SK-N-SH (cell line): ENCODE measurements at regions not wholly inside any gene's neighbourhood (a gene's known extent, or its start where the extent isn't known, plus 50 kb on each side); places are given as distances from the start of the nearest gene placed in this dataset.

Experiments
- CTCF ChIA-PET: fragments of 300-600, 350-600 bp; formaldehyde crosslinking; extraction: SDS; loops from one replicate; lab custom pipeline; 2021; lab: Yijun Ruan, JAX
- POLR2A ChIA-PET: fragments of 350-600 bp; sonication (Branson Sonifier 250); formaldehyde crosslinking; extraction: SDS; loops from one replicate; lab custom pipeline; 2020; ENCODE audit warnings: antibody characterized with exemption, inconsistent platforms; lab: Yijun Ruan, JAX
- DNase-seq: peaks from one replicate; pipeline ENCODE4 v3.0.0; 2012
- H2AFZ ChIP-seq: fragments of 200-600 bp; sonication (generic); 2 replicates; pipeline ENCODE4 v1.8.1; 2016; ENCODE audit warnings: antibody characterized with exemption, mild to moderate bottlenecking, low read depth
- H3F3A ChIP-seq: fragments of 200-600 bp; sonication (generic); replicated peaks from 2 replicates; pipeline ENCODE3; 2016; ENCODE audit warnings: antibody characterized with exemption, mild to moderate bottlenecking; ENCODE audit not compliant: insufficient read depth
- H3K27ac ChIP-seq, 2 experiments: fragments of 200-500 bp in 1 of 2; fragments of 200-600 bp in 1 of 2; sonication (Bioruptor generic) in 1 of 2; sonication (generic), shearing (Covaris generic) in 1 of 2; 2 replicates each; pipeline versions ENCODE4 v1.5.1 to v1.6.1; 2014 to 2016; ENCODE audit warnings: low read depth in 2 of 2, inconsistent platforms in 1 of 2, low read length in 1 of 2, mild to moderate bottlenecking in 1 of 2, mixed read lengths in 1 of 2
- H3K27me3 ChIP-seq: fragments of 200-600 bp; sonication (generic), shearing (Covaris generic); 2 replicates; pipeline ENCODE4 v1.6.1; 2016; ENCODE audit warnings: mixed run types; ENCODE audit not compliant: insufficient read depth
- H3K36me3 ChIP-seq, 2 experiments: fragments of 200-500 bp in 1 of 2; fragments of 200-600 bp in 1 of 2; sonication (Bioruptor generic) in 1 of 2; sonication (generic) in 1 of 2; replicated peaks in 1 of 2; 2 replicates each; pipeline versions ENCODE3 to v1.5.1; 2014 to 2016; ENCODE audit warnings: low read length in 1 of 2, mild to moderate bottlenecking in 1 of 2; ENCODE audit not compliant: insufficient read depth in 2 of 2, control insufficient read depth in 1 of 2
- H3K4me1 ChIP-seq, 2 experiments: fragments of 200-500 bp in 1 of 2; fragments of 200-600 bp in 1 of 2; sonication (Bioruptor generic) in 1 of 2; sonication (generic), shearing (Covaris generic) in 1 of 2; 2 replicates each; pipeline versions ENCODE4 v1.5.1 to v1.6.1; 2014 to 2016; ENCODE audit warnings: low read depth in 1 of 2, low read length in 1 of 2, mixed run types in 1 of 2; ENCODE audit not compliant: insufficient read depth in 2 of 2, control insufficient read depth in 1 of 2
- H3K4me2 ChIP-seq: fragments of 200-600 bp; sonication (generic), shearing (Covaris generic); 2 replicates; pipeline ENCODE4 v1.6.1; 2017; ENCODE audit warnings: mixed run types
- H3K4me3 ChIP-seq, 2 experiments: fragments of 200-500 bp in 1 of 2; fragments of 200-600 bp in 1 of 2; sonication (Bioruptor generic) in 1 of 2; sonication (generic), shearing (Covaris generic) in 1 of 2; 2 replicates each; pipeline versions ENCODE4 v1.5.1 to v1.8.1; 2014 to 2016; ENCODE audit warnings: low read depth in 2 of 2, inconsistent platforms in 1 of 2, low read length in 1 of 2, mild to moderate bottlenecking in 1 of 2, mixed read lengths in 1 of 2, moderate library complexity in 1 of 2
- H3K79me2 ChIP-seq: fragments of 200-600 bp; sonication (generic); 2 replicates; pipeline ENCODE4 v1.8.1; 2017; ENCODE audit warnings: mild to moderate bottlenecking; ENCODE audit not compliant: insufficient read depth
- H3K9ac ChIP-seq: fragments of 200-600 bp; sonication (generic); 2 replicates; pipeline ENCODE4 v1.6.1; 2017; ENCODE audit warnings: mixed run types
- H3K9me2 ChIP-seq: fragments of 200-600 bp; sonication (generic); 2 replicates; pipeline ENCODE4 v1.6.1; 2017; ENCODE audit warnings: mixed run types
- H3K9me3 ChIP-seq: fragments of 200-600 bp; sonication (generic); 2 replicates; pipeline ENCODE4 v1.6.1; 2017; ENCODE audit warnings: mixed run types, mild to moderate bottlenecking, moderate library complexity
- H4K20me1 ChIP-seq: fragments of 200-600 bp; sonication (generic); 2 replicates; pipeline ENCODE4 v1.6.1; 2017; ENCODE audit warnings: mild to moderate bottlenecking, mixed run types; ENCODE audit not compliant: insufficient read depth
- CHD2 ChIP-seq: fragments of 150-350 bp; IDR thresholded peaks from 2 replicates; pipeline ENCODE4 v1.6.1; 2018; ENCODE audit warnings: low read length; ENCODE audit not compliant: partially characterized antibody
- ELF1 ChIP-seq: IDR thresholded peaks from 2 replicates; pipeline ENCODE4 v1.4.0; 2012
- EP300 ChIP-seq, 2 experiments: IDR thresholded peaks; 2 replicates each; pipeline versions ENCODE4 v1.4.0 to v1.6.1; 2012; ENCODE audit warnings: borderline replicate concordance in 1 of 2, low read depth in 1 of 2, low read length in 1 of 2
- FOSL2 ChIP-seq: IDR thresholded peaks from 2 replicates; pipeline ENCODE4 v1.4.0; 2012; ENCODE audit warnings: low read depth, mild to moderate bottlenecking, moderate library complexity, borderline replicate concordance
- FOXJ3 ChIP-seq: sonication (generic); formaldehyde crosslinking; IDR thresholded peaks from 2 replicates; pipeline ENCODE4 v1.5.1; 2020; ENCODE audit warnings: mild to moderate bottlenecking, missing genetic modification reagents
- GATA2 ChIP-seq: sonication (generic); formaldehyde crosslinking; IDR thresholded peaks from 2 replicates; pipeline ENCODE4 v1.5.0; 2020; ENCODE audit warnings: mild to moderate bottlenecking, missing genetic modification reagents
- JUND ChIP-seq: IDR thresholded peaks from 2 replicates; pipeline ENCODE4 v1.4.0; 2012
- MAX ChIP-seq: IDR thresholded peaks from 2 replicates; pipeline ENCODE4 v1.4.0; 2012; ENCODE audit warnings: low read depth
- MEF2A ChIP-seq: IDR thresholded peaks from 2 replicates; pipeline ENCODE4 v1.4.0; 2012; ENCODE audit warnings: low read depth, borderline replicate concordance
- MXI1 ChIP-seq: IDR thresholded peaks from 2 replicates; pipeline ENCODE4 v1.6.1; 2012; ENCODE audit warnings: mild to moderate bottlenecking, low read depth, low read length, improper control_type of control experiment
- NFIC ChIP-seq: IDR thresholded peaks from 2 replicates; pipeline ENCODE4 v1.4.0; 2012; ENCODE audit warnings: borderline replicate concordance
- NRF1 ChIP-seq: IDR thresholded peaks from 2 replicates; pipeline ENCODE4 v1.6.1; 2012; ENCODE audit warnings: low read depth, mild to moderate bottlenecking, low read length
- POLR2AphosphoS5 ChIP-seq: IDR thresholded peaks from 2 replicates; pipeline ENCODE4 v1.6.1; 2012; ENCODE audit warnings: low read depth, low read length
- RCOR1 ChIP-seq: fragments of 150-350 bp; IDR thresholded peaks from 2 replicates; pipeline ENCODE4 v1.6.1; 2017; ENCODE audit warnings: antibody characterized with exemption, low read length
- RFX5 ChIP-seq: IDR thresholded peaks from 2 replicates; pipeline ENCODE4 v1.6.1; 2012; ENCODE audit warnings: mild to moderate bottlenecking, improper control_type of control experiment, low read length
- RXRA ChIP-seq: IDR thresholded peaks from 2 replicates; pipeline ENCODE4 v1.4.0; 2012; ENCODE audit warnings: low read depth, mild to moderate bottlenecking, borderline replicate concordance
- SIN3A ChIP-seq: IDR thresholded peaks from 2 replicates; pipeline ENCODE4 v1.6.1; 2012; ENCODE audit warnings: low read depth, mild to moderate bottlenecking, low read length, moderate library complexity, borderline replicate concordance
- SMC3 ChIP-seq: IDR thresholded peaks from 2 replicates; pipeline ENCODE4 v1.6.1; 2012; ENCODE audit warnings: low read depth, low read length, improper control_type of control experiment
- TAF1 ChIP-seq: IDR thresholded peaks from 2 replicates; pipeline ENCODE4 v1.6.1; 2012; ENCODE audit warnings: low read depth, mild to moderate bottlenecking, low read length, moderate library complexity, borderline replicate concordance
- USF2 ChIP-seq: fragments of 150-350 bp; IDR thresholded peaks from 2 replicates; pipeline ENCODE4 v1.6.1; 2017; ENCODE audit warnings: antibody characterized with exemption, low read length, low read depth, borderline replicate concordance
- WGBS: methylation state at CpG from one replicate; pipeline ENCODE4 v1.1.6; 2017; ENCODE audit warnings: low lambda C conversion rate; 5-methylcytosine and 5-hydroxymethylcytosine counted together

GRCh38 chr16:26542198-26542597 lies 524.5 kb upstream of the C16orf82 start:
- H3K9me3 ChIP-seq, result no peaks in the 10 kb centered on the region
- ChIA-PET POLR2A (no interaction called here), CTCF (no interaction called here)
- H3K27ac ChIP-seq, result no peak overlapping the region
- no peaks in the 10 kb centered on the region for H4K20me1 ChIP-seq
- H3K4me3 ChIP-seq, result no peak overlapping the region
- no peaks in the 10 kb centered on the region for H3K36me3 ChIP-seq
- H3K9ac ChIP-seq, result no peak overlapping the region
- H3K9me2 ChIP-seq, result no peaks in the 10 kb centered on the region
- H3K4me2 ChIP-seq, result no peak overlapping the region
- no peaks in the 10 kb centered on the region for H3F3A ChIP-seq
- H3K79me2 ChIP-seq, result no peaks in the 10 kb centered on the region
- no peak for TF ChIP-seq USF2
- TF ChIP-seq RXRA, result no peak
- TF ChIP-seq CHD2, result no peak
- TF ChIP-seq RFX5, result no peak
- no peak for TF ChIP-seq NFIC
- no peak for TF ChIP-seq MXI1
- no peak for TF ChIP-seq SMC3
- no peak for TF ChIP-seq TAF1
- no peak for TF ChIP-seq MEF2A
- TF ChIP-seq POLR2AphosphoS5, result no peak
- 15% methylated on average over 5 of the region's 5 CpGs for WGBS
- H2AFZ ChIP-seq, result no peak overlapping the region
- H3K4me1 ChIP-seq, result no peaks in the 10 kb centered on the region
- no peak for DNase-seq
- no peaks in the 10 kb centered on the region for H3K27me3 ChIP-seq

GRCh38 chr16:26546573-26546972 lies 520.2 kb upstream of the C16orf82 start:
- Histone ChIP-seq H4K20me1 (no peaks in the 10 kb centered on the region), H3F3A (no peaks in the 10 kb centered on the region), H3K9ac (no peak overlapping the region), H3K4me2 (no peak overlapping the region), H3K27me3 (no peaks in the 10 kb centered on the region), H3K9me2 (no peaks in the 10 kb centered on the region), H3K4me3 (no peak overlapping the region), H3K36me3 (no peaks in the 10 kb centered on the region), H3K27ac (no peak overlapping the region), H3K9me3 (no peaks in the 10 kb centered on the region), H2AFZ (no peak overlapping the region), H3K79me2 (no peaks in the 10 kb centered on the region), H3K4me1 (no peaks in the 10 kb centered on the region)
- TF ChIP-seq EP300 (IDR thresholded peaks at IDR 0.05; ENCODE audit: borderline replicate concordance in 1 of 2, low read depth in 1 of 2, low read length in 1 of 2), result no peak
- TF ChIP-seq SMC3, result no peak
- TF ChIP-seq ELF1, result no peak
- TF ChIP-seq CHD2, result no peak
- TF ChIP-seq SIN3A, result no peak
- ChIA-PET CTCF (no interaction called here), POLR2A (no interaction called here)
- no peak for DNase-seq
- whole genome bisulfite sequencing, result 4% methylated on average over 2 of the region's 2 CpGs

GRCh38 chr16:26547681-26548080 lies 519.0 kb upstream of the C16orf82 start:
- Histone ChIP-seq H3F3A (no peaks in the 10 kb centered on the region), H3K9ac (no peak overlapping the region), H3K36me3 (no peaks in the 10 kb centered on the region), H3K4me1 (no peaks in the 10 kb centered on the region), H3K79me2 (no peaks in the 10 kb centered on the region), H3K4me3 (no peak overlapping the region), H4K20me1 (no peaks in the 10 kb centered on the region), H3K27me3 (no peaks in the 10 kb centered on the region), H3K9me2 (no peaks in the 10 kb centered on the region), H3K27ac (no peak overlapping the region), H3K9me3 (no peaks in the 10 kb centered on the region), H3K4me2 (no peak overlapping the region), H2AFZ (no peak overlapping the region)
- DNase-seq, result no peak
- ChIA-PET CTCF (no interaction called here), POLR2A (no interaction called here)
- 2% methylated on average over 2 of the region's 2 CpGs for WGBS
- TF ChIP-seq FOSL2, result no peak
- TF ChIP-seq GATA2 (CRISPR knock-in tag), result no peak
- no peak for TF ChIP-seq MAX
- TF ChIP-seq RFX5, result no peak
- no peak for TF ChIP-seq TAF1
- TF ChIP-seq SMC3, result no peak
- TF ChIP-seq EP300 (IDR thresholded peaks at IDR 0.05; ENCODE audit: borderline replicate concordance in 1 of 2, low read depth in 1 of 2, low read length in 1 of 2), result no peak
- TF ChIP-seq FOXJ3 (CRISPR knock-in tag), result no peak
- no peak for TF ChIP-seq ELF1
- no peak for TF ChIP-seq RCOR1
- no peak for TF ChIP-seq JUND
- TF ChIP-seq MEF2A, result no peak
- no peak for TF ChIP-seq NFIC
- TF ChIP-seq NRF1, result no peak
